Stimulated activated memory B cell treated with anti-CD40 and anti-IgM and Interleukin-4, amounts not matched to agents 10 μg/mL and 1 μg/mL and 100 μg/mL, for 72 hours (primary cell): ENCODE measurements at regions not wholly inside any gene's neighbourhood (a gene's known extent, or its start where the extent isn't known, plus 50 kb on each side); places are given as distances from the start of the nearest gene placed in this dataset.
A peak's percentile ranks its signal among the peaks of the same experiment; 100 is the strongest.

Experiments
- ATAC-seq: fragments of 150-1000 bp; cut with Tn5 transposase; 2 replicates; pipeline ENCODE4 v1.10.0; 2021
- H3K27ac Mint-ChIP-seq: one replicate; pipeline ENCODE4 v1.8.0; 2022; ENCODE audit warnings: mild to moderate bottlenecking, mixed read lengths
- H3K27me3 Mint-ChIP-seq: one replicate; pipeline ENCODE4 v1.8.0; 2022; ENCODE audit warnings: mixed read lengths
- H3K36me3 Mint-ChIP-seq: one replicate; pipeline ENCODE4 v1.8.0; 2022; ENCODE audit warnings: mixed read lengths
- H3K4me1 Mint-ChIP-seq: one replicate; pipeline ENCODE4 v1.8.0; 2022; ENCODE audit warnings: mixed read lengths
- H3K4me3 Mint-ChIP-seq: one replicate; pipeline ENCODE4 v1.8.0; 2022; ENCODE audit warnings: mild to moderate bottlenecking, moderate library complexity, mixed read lengths
- H3K9me3 Mint-ChIP-seq: one replicate; pipeline ENCODE4 v1.8.0; 2022; ENCODE audit warnings: mixed read lengths

DNA sequence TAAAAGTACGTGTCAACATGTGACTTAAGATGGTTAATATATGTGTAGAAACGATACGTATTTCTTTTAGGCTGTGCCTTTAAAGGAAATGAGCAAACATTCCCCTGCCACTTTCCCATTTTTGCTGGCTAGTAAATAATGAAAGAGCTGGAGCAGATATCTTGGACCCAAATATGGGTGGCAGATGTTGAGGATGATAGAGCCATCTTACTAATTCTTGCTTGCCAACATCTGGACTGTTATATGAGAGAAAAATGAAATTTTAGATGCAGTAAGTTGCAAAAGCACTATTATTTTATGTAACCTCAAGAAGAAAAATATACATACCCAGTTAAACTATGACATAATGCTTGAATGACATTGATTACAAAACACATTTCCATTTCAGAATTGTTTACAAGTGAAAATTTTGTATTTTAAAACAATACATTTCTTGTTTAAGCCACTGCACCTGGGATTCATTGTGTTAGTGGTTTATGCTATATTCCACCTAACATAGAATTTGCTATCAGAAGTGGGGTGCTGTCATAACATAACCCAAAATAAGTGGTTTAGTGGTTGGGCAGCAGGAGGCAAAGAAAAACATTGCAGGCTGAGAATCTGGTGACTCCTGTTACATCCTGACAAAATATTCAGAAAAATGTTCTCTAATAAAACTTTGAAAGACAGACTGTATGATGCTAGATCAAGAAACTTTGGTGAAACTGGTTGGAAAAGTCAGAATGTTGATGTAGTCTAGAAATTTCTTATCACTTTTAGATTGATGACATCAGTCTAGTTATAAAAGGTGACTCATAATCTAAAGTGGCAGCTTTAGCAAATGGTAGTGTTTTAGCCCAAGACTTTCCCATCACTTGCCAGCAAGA, 305.0 kb downstream of the PTEN start:
- no peak overlapping the region for H3K4me3 Mint-ChIP-seq
- no peaks in the 10 kb centered on the region for H3K27me3 Mint-ChIP-seq
- no peak overlapping the region for H3K27ac Mint-ChIP-seq
- H3K9me3 Mint-ChIP-seq = peaks cover 3% of the 10 kb centered on the region
- peaks cover 13% of the 10 kb centered on the region for H3K4me1 Mint-ChIP-seq
- no peak for ATAC-seq
- H3K36me3 Mint-ChIP-seq = no peaks in the 10 kb centered on the region

DNA sequence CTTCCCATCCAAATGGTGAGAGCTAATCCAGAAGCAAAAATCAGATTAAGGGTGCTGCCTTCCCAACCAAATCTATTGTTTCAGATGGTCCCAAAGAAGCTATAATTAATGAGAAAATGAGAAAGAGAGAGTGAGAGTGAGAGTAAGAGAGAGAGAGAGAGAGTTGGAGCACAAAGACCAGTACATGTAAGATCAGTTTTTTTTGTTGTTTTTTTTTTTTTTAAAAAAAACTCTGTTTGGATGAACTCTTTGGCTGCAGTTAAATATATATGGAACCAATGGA, 305.6 kb downstream of the PTEN start:
- Mint-ChIP-seq H3K4me3 (no peak overlapping the region), H3K27ac (no peak overlapping the region), H3K9me3 (peaks cover 3% of the 10 kb centered on the region), H3K36me3 (no peaks in the 10 kb centered on the region), H3K27me3 (no peaks in the 10 kb centered on the region), H3K4me1 (peaks cover 13% of the 10 kb centered on the region)
- ATAC-seq = no peak

GRCh38 chr10:88170628-88171027, 307.2 kb downstream of the PTEN start:
- Mint-ChIP-seq H3K4me3 (no peak overlapping the region), H3K36me3 (peaks cover 9% of the 10 kb centered on the region), H3K27me3 (no peaks in the 10 kb centered on the region), H3K4me1 (peaks cover 13% of the 10 kb centered on the region), H3K9me3 (peaks cover 11% of the 10 kb centered on the region), H3K27ac (no peak overlapping the region)
- no peak for ATAC-seq

- Mint-ChIP-seq H3K27me3 (no peaks in the 10 kb centered on the region), H3K9me3 (peaks cover 17% of the 10 kb centered on the region), H3K27ac (no peak overlapping the region), H3K4me1 (peaks cover 10% of the 10 kb centered on the region), H3K36me3 (peaks cover 14% of the 10 kb centered on the region), H3K4me3 (no peak overlapping the region)
- no peak for ATAC-seq
These were observed 308.7 kb downstream of the PTEN start for GRCh38 chr10:88172159-88172558.

- Mint-ChIP-seq H3K27me3 (no peaks in the 10 kb centered on the region), H3K4me3 (no peak overlapping the region), H3K36me3 (peaks cover 21% of the 10 kb centered on the region), H3K9me3 (peaks cover 24% of the 10 kb centered on the region), H3K27ac (no peak overlapping the region), H3K4me1 (peaks cover 7% of the 10 kb centered on the region)
- no peak for ATAC-seq
These were observed 311.0 kb downstream of the PTEN start for GRCh38 chr10:88174391-88174790.

GRCh38 chr10:88178758-88179157, 315.3 kb downstream of the PTEN start:
- no peaks in the 10 kb centered on the region for H3K27me3 Mint-ChIP-seq
- H3K36me3 Mint-ChIP-seq = peaks cover 21% of the 10 kb centered on the region
- ATAC-seq = no peak
- H3K4me3 Mint-ChIP-seq = no peak overlapping the region
- H3K27ac Mint-ChIP-seq = peak overlapping the region; percentile 46
- H3K9me3 Mint-ChIP-seq = peaks cover 24% of the 10 kb centered on the region
- no peaks in the 10 kb centered on the region for H3K4me1 Mint-ChIP-seq

- no peaks in the 10 kb centered on the region for H3K27me3 Mint-ChIP-seq
- no peak overlapping the region for H3K4me3 Mint-ChIP-seq
- H3K4me1 Mint-ChIP-seq = no peaks in the 10 kb centered on the region
- H3K9me3 Mint-ChIP-seq = peaks cover 23% of the 10 kb centered on the region
- H3K27ac Mint-ChIP-seq = no peak overlapping the region
- ATAC-seq = no peak
- H3K36me3 Mint-ChIP-seq = peaks cover 17% of the 10 kb centered on the region
These were observed 316.4 kb downstream of the PTEN start for GRCh38 chr10:88179831-88180230.

GRCh38 chr10:88181902-88182600, 318.6 kb downstream of the PTEN start:
- H3K4me3 Mint-ChIP-seq = no peak overlapping the region
- H3K9me3 Mint-ChIP-seq = peaks cover 11% of the 10 kb centered on the region
- H3K4me1 Mint-ChIP-seq = peaks cover 4% of the 10 kb centered on the region
- H3K27ac Mint-ChIP-seq = no peak overlapping the region
- ATAC-seq = no peak
- no peaks in the 10 kb centered on the region for H3K27me3 Mint-ChIP-seq
- H3K36me3 Mint-ChIP-seq = peaks cover 7% of the 10 kb centered on the region

GRCh38 chr10:88182601-88182930, 319.1 kb downstream of the PTEN start:
- Mint-ChIP-seq H3K4me3 (no peak overlapping the region), H3K36me3 (peaks cover 2% of the 10 kb centered on the region), H3K27me3 (no peaks in the 10 kb centered on the region), H3K9me3 (peaks cover 6% of the 10 kb centered on the region), H3K27ac (no peak overlapping the region), H3K4me1 (peaks cover 4% of the 10 kb centered on the region)
- ATAC-seq = no peak

GRCh38 chr10:88184543-88185297, 321.3 kb downstream of the PTEN start:
- Mint-ChIP-seq H3K9me3 (no peaks in the 10 kb centered on the region), H3K36me3 (no peaks in the 10 kb centered on the region), H3K27me3 (no peaks in the 10 kb centered on the region), H3K4me1 (peaks cover 4% of the 10 kb centered on the region), H3K4me3 (no peak overlapping the region), H3K27ac (no peak overlapping the region)
- no peak for ATAC-seq

GRCh38 chr10:88185830-88186229, 322.4 kb downstream of the PTEN start:
- ATAC-seq = no peak
- Mint-ChIP-seq H3K36me3 (no peaks in the 10 kb centered on the region), H3K9me3 (no peaks in the 10 kb centered on the region), H3K27ac (no peak overlapping the region), H3K4me1 (peaks cover 4% of the 10 kb centered on the region), H3K27me3 (no peaks in the 10 kb centered on the region), H3K4me3 (no peak overlapping the region)

DNA sequence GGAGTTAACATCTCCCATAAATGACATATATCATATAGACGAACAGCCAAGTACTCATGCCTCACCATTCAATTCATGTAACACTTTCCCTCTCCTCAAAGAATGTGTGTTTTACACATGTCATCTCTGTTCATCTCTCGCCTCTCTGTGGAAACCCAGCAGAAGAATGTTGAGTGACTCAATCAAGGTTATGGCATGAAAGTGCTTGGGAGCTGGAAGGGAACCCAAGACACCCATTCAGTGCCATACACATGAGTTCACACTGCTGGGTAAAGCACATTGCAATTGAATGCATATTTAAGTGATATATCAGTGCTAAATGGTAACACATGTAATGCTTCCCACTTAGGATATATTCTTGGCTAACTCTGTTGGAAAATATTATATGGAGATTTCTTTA, 322.9 kb downstream of the PTEN start:
- no peak for ATAC-seq
- Mint-ChIP-seq H3K36me3 (no peaks in the 10 kb centered on the region), H3K27me3 (no peaks in the 10 kb centered on the region), H3K4me1 (peaks cover 4% of the 10 kb centered on the region), H3K27ac (no peak overlapping the region), H3K9me3 (no peaks in the 10 kb centered on the region), H3K4me3 (no peak overlapping the region)

- H3K27ac Mint-ChIP-seq = no peak overlapping the region
- no peaks in the 10 kb centered on the region for H3K9me3 Mint-ChIP-seq
- no peaks in the 10 kb centered on the region for H3K27me3 Mint-ChIP-seq
- H3K36me3 Mint-ChIP-seq = no peaks in the 10 kb centered on the region
- peaks cover 4% of the 10 kb centered on the region for H3K4me1 Mint-ChIP-seq
- no peak for ATAC-seq
- no peak overlapping the region for H3K4me3 Mint-ChIP-seq
These were observed 324.0 kb downstream of the PTEN start for GRCh38 chr10:88187472-88187871.

GRCh38 chr10:88190123-88190522, 326.7 kb downstream of the PTEN start:
- Mint-ChIP-seq H3K4me3 (no peak overlapping the region), H3K36me3 (no peaks in the 10 kb centered on the region), H3K4me1 (peaks cover 28% of the 10 kb centered on the region), H3K27ac (no peak overlapping the region), H3K9me3 (no peaks in the 10 kb centered on the region), H3K27me3 (no peaks in the 10 kb centered on the region)
- ATAC-seq = no peak

DNA sequence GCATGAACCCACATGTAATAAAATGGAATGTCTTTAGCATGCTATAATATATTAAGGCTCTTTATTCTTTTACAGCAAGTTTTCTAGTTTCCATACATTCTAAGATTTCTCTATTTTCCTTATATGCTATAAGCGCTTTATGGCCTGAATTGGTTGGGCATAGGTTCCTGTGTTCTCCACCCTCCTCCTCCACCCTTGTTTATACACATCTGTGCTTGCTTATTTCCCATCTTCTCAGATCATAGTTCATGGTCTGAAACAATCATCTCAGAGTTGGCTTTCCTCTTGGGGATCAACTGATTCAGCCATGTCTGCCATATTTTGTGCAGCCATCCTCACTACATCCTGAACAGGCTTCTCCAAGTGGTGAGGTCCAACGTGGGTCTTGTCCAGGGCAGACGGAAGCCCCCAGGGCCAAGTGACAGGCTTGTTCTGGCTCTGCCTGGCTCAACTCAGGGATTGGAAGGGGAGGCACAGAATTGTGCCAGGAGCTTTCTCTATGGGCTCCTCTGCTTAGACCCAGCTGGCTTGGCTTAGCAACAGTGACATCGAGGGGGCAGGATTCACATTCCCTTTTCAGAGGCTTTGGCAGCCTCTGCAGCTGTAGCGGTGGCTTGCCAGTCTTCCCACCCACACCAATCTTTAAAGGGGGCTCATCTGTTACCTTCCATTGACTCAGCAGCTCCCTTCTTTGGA, 327.3 kb downstream of the PTEN start:
- Mint-ChIP-seq H3K4me1 (peaks cover 30% of the 10 kb centered on the region), H3K36me3 (no peaks in the 10 kb centered on the region), H3K27me3 (no peaks in the 10 kb centered on the region), H3K9me3 (no peaks in the 10 kb centered on the region), H3K27ac (no peak overlapping the region), H3K4me3 (no peak overlapping the region)
- no peak for ATAC-seq
